GM12892 (cell line): ENCODE measurements at regions not wholly inside any gene's neighbourhood (a gene's known extent, or its start where the extent isn't known, plus 50 kb on each side); places are given as distances from the start of the nearest gene placed in this dataset.

Experiments
- POLR2A ChIP-seq: IDR thresholded peaks from 2 replicates; pipeline ENCODE4 v1.6.1; 2011; ENCODE audit warnings: low read depth, low read length, control low read depth
- POLR2AphosphoS5 ChIP-seq: IDR thresholded peaks from 2 replicates; pipeline ENCODE4 v1.6.1; 2011; ENCODE audit warnings: low read depth, low read length, control low read depth
- TAF1 ChIP-seq: IDR thresholded peaks from 2 replicates; pipeline ENCODE4 v1.6.1; 2011; ENCODE audit warnings: low read depth, mild to moderate bottlenecking, control low read depth, low read length, borderline replicate concordance

DNA sequence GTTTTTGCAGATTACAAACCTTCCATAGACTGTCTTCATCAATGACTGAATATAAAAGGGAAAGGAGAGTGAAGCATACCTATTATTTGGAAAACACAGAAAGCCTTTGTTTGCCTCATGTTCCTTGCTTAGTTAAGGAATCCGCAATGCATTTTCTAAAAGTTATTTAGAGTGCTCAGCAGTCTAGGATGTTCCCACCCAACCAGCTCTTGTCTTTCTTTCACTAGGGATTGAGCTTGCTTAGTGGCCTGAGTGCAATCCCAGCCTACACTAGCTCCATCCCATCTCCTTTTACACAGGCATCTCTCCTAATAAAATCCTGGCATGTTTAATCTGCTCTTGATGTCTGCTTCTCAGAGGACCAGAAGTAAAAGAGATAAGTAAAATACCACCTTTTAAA is 850.5 kb upstream of the GJE1 start:
- TF ChIP-seq POLR2A (no peak), TAF1 (no peak), POLR2AphosphoS5 (no peak)
